CD4-positive, alpha-beta memory T cell (primary cell): ENCODE measurements at regions not wholly inside any gene's neighbourhood (a gene's known extent, or its start where the extent isn't known, plus 50 kb on each side); places are given as distances from the start of the nearest gene placed in this dataset.

Experiments
- CTCF ChIA-PET: fragments of 350-600 bp; sonication (Branson Sonifier 250); formaldehyde crosslinking; loops from one replicate; lab custom pipeline; 2021; ENCODE audit warnings: inconsistent platforms; ENCODE audit not compliant: partially characterized antibody; lab: Charles Lee
- POLR2A ChIA-PET: fragments of 350-600 bp; sonication (Branson Sonifier 250); formaldehyde crosslinking; loops from one replicate; lab custom pipeline; 2021; ENCODE audit not compliant: partially characterized antibody; lab: Charles Lee
- DNase-seq, 5 donors: peaks; one replicate each; pipeline versions ENCODE4 v3.0.0 to v3.0.0-alpha.2; 2020 to 2022; ENCODE audit warnings: mixed read lengths in 1 of 5
- H3K27ac ChIP-seq: one replicate; pipeline ENCODE4 v1.7.0; 2013; ENCODE audit warnings: low read depth, low read length
- H3K27me3 ChIP-seq: 2 replicates; pipeline ENCODE4 v1.7.0; 2013; ENCODE audit warnings: mild to moderate bottlenecking, low read length, moderate library complexity; ENCODE audit not compliant: insufficient read depth
- H3K36me3 ChIP-seq: 2 replicates; pipeline ENCODE4 v1.7.0; 2013; ENCODE audit warnings: mild to moderate bottlenecking, low read length, moderate library complexity; ENCODE audit not compliant: insufficient read depth
- H3K4me1 ChIP-seq: 2 replicates; pipeline ENCODE4 v1.7.0; 2013; ENCODE audit warnings: mild to moderate bottlenecking, low read length, moderate library complexity; ENCODE audit not compliant: insufficient read depth
- H3K4me3 ChIP-seq, 2 donors: one replicate each; pipeline ENCODE4 v1.7.0; 2013; ENCODE audit warnings: low read length in 2 of 2, mild to moderate bottlenecking in 1 of 2
- H3K9me3 ChIP-seq, 2 donors: one replicate each; pipeline ENCODE4 v1.7.0; 2013; ENCODE audit warnings: low read length in 2 of 2, control low read depth in 1 of 2; ENCODE audit not compliant: control insufficient read depth in 1 of 2
- H3K27ac Mint-ChIP-seq, 7 donors: one replicate each; pipeline ENCODE4 v1.8.0; 2020 to 2021; ENCODE audit warnings: mixed read lengths in 7 of 7, mild to moderate bottlenecking in 6 of 7, inconsistent platforms in 3 of 7, moderate library complexity in 3 of 7
- H3K27me3 Mint-ChIP-seq, 2 donors: one replicate each; pipeline ENCODE4 v1.8.0; 2020 to 2021; ENCODE audit warnings: mixed read lengths in 2 of 2
- H3K36me3 Mint-ChIP-seq, 2 donors: one replicate each; pipeline ENCODE4 v1.8.0; 2020 to 2021; ENCODE audit warnings: mixed read lengths in 2 of 2, inconsistent platforms in 1 of 2, mild to moderate bottlenecking in 1 of 2
- H3K4me1 Mint-ChIP-seq, 4 donors: one replicate each; pipeline ENCODE4 v1.8.0; 2020 to 2021; ENCODE audit warnings: mixed read lengths in 4 of 4, mild to moderate bottlenecking in 1 of 4
- H3K4me3 Mint-ChIP-seq, 8 donors: one replicate each; pipeline ENCODE4 v1.8.0; 2020 to 2021; ENCODE audit warnings: mixed read lengths in 8 of 8, mild to moderate bottlenecking in 7 of 8, moderate library complexity in 6 of 8, inconsistent platforms in 3 of 8
- H3K9me3 Mint-ChIP-seq, 8 donors: one replicate each; pipeline ENCODE4 v1.8.0; 2020 to 2021; ENCODE audit warnings: mixed read lengths in 8 of 8, mild to moderate bottlenecking in 5 of 8, inconsistent platforms in 3 of 8, moderate library complexity in 1 of 8
- intact Hi-C: fragments of 100-400 bp; cut with micrococcal nuclease; formaldehyde crosslinking; loops from one replicate; pipeline ENCODE4 v1.15.1; 2023

GRCh38 chr22:42330170-42330569 lies 59.7 kb upstream of the TCF20 start:
- Mint-ChIP-seq H3K36me3 (no peaks in the 10 kb centered on the region), H3K27ac (peak overlapping the region in 3 of 7 donors; percentile 0 to 85 (median 4)), H3K27me3 (no peaks in the 10 kb centered on the region), H3K4me1 (peaks cover 23 to 56% (median 46%) of the 10 kb centered on the region in 4 donors), H3K9me3 (no peaks in the 10 kb centered on the region), H3K4me3 (no peak overlapping the region)
- no peaks in the 10 kb centered on the region for H3K36me3 ChIP-seq
- no peak overlapping the region for H3K27ac ChIP-seq
- CTCF ChIA-PET: no interaction called here
- POLR2A ChIA-PET: no interaction called here
- H3K9me3 ChIP-seq: no peaks in the 10 kb centered on the region
- H3K27me3 ChIP-seq: no peaks in the 10 kb centered on the region
- DNase-seq: no peak
- peaks cover 37% of the 10 kb centered on the region for H3K4me1 ChIP-seq
- no peak overlapping the region for H3K4me3 ChIP-seq
- intact Hi-C loops: no loop called here

- intact Hi-C loops: no loop called here
- peaks cover 28 to 63% (median 52%) of the 10 kb centered on the region in 4 donors for H3K4me1 Mint-ChIP-seq
- H3K4me1 ChIP-seq: peaks cover 44% of the 10 kb centered on the region
These were observed 59.1 kb upstream of the TCF20 start for GRCh38 chr22:42329504-42329903.

GRCh38 chr22:42328784-42329145 lies 58.3 kb upstream of the TCF20 start:
- H3K36me3 ChIP-seq: no peaks in the 10 kb centered on the region
- intact Hi-C loops: no loop called here
- Mint-ChIP-seq H3K36me3 (no peaks in the 10 kb centered on the region), H3K4me3 (peak overlapping the region in 1 of 8 donors; percentile 51), H3K27me3 (no peaks in the 10 kb centered on the region), H3K4me1 (peaks cover 34 to 67% (median 56%) of the 10 kb centered on the region in 4 donors), H3K27ac (peak overlapping the region in 3 of 7 donors; percentile 5 to 37 (median 24)), H3K9me3 (peaks cover 0 to 2% (median 0%) of the 10 kb centered on the region in 8 donors)
- no peak overlapping the region for H3K4me3 ChIP-seq
- H3K27me3 ChIP-seq: no peaks in the 10 kb centered on the region
- H3K4me1 ChIP-seq: peaks cover 44% of the 10 kb centered on the region
- CTCF ChIA-PET: no interaction called here
- POLR2A ChIA-PET: no interaction called here
- DNase-seq: no peak
- no peaks in the 10 kb centered on the region for H3K9me3 ChIP-seq
- H3K27ac ChIP-seq: no peak overlapping the region

More at GRCh38 chr22:42329504-42329903, 59.1 kb upstream of the TCF20 start:
- H3K9me3 Mint-ChIP-seq: no peaks in the 10 kb centered on the region
- no peak overlapping the region for H3K4me3 ChIP-seq
- DNase-seq: no peak
- H3K36me3 Mint-ChIP-seq: no peaks in the 10 kb centered on the region
- H3K36me3 ChIP-seq: no peaks in the 10 kb centered on the region
- no peak overlapping the region for H3K27ac ChIP-seq
- peak overlapping the region in 2 of 7 donors; percentile 47 to 65 for H3K27ac Mint-ChIP-seq
- H3K27me3 ChIP-seq: no peaks in the 10 kb centered on the region
- ChIA-PET POLR2A (no interaction called here), CTCF (no interaction called here)
- H3K4me3 Mint-ChIP-seq: no peak overlapping the region
- no peaks in the 10 kb centered on the region for H3K9me3 ChIP-seq
- no peaks in the 10 kb centered on the region for H3K27me3 Mint-ChIP-seq

GRCh38 chr22:42328130-42328783 lies 57.8 kb upstream of the TCF20 start:
- POLR2A ChIA-PET: interaction anchor here (1.1 kb wide), 1 partner anchor 116 kb away, joined by 4 read pairs; no protein-coding TSS in a partner anchor
- intact Hi-C loops: no loop called here
- Mint-ChIP-seq H3K36me3 (no peaks in the 10 kb centered on the region), H3K9me3 (peaks cover 0 to 2% (median 0%) of the 10 kb centered on the region in 8 donors), H3K27me3 (no peaks in the 10 kb centered on the region), H3K4me1 (peaks cover 34 to 71% (median 56%) of the 10 kb centered on the region in 4 donors), H3K4me3 (peak overlapping the region in 6 of 8 donors; percentile 51 to 71 (median 60)), H3K27ac (peak overlapping the region in 6 of 7 donors; percentile 5 to 90 (median 58))
- Histone ChIP-seq H3K9me3 (no peaks in the 10 kb centered on the region), H3K27ac (no peak overlapping the region), H3K36me3 (no peaks in the 10 kb centered on the region), H3K4me1 (peaks cover 44% of the 10 kb centered on the region), H3K27me3 (no peaks in the 10 kb centered on the region), H3K4me3 (no peak overlapping the region)
- DNase-seq: no peak
- CTCF ChIA-PET: interaction anchor here (1.4 kb wide), 1 partner anchor 10 kb away, joined by 3 read pairs; no protein-coding TSS in a partner anchor

GRCh38 chr22:42327462-42328129 lies 57.1 kb upstream of the TCF20 start:
- intact Hi-C loops: no loop called here
- Mint-ChIP-seq H3K36me3 (no peaks in the 10 kb centered on the region), H3K9me3 (peaks cover 0 to 2% (median 0%) of the 10 kb centered on the region in 8 donors), H3K4me3 (peak overlapping the region in 6 of 8 donors; percentile 11 to 71 (median 54)), H3K27me3 (no peaks in the 10 kb centered on the region), H3K4me1 (peaks cover 34 to 72% (median 56%) of the 10 kb centered on the region in 4 donors), H3K27ac (peak overlapping the region in 5 of 7 donors; percentile 48 to 90 (median 57))
- H3K27ac ChIP-seq: no peak overlapping the region
- POLR2A ChIA-PET: interaction anchor here (0.5 to 1.1 kb wide), 3 partner anchors 11 to 116 kb away, joined by 3 to 4 read pairs (median 3); no protein-coding TSS in a partner anchor
- no peaks in the 10 kb centered on the region for H3K9me3 ChIP-seq
- CTCF ChIA-PET: interaction anchor here (1.2 to 1.4 kb wide), 3 partner anchors 9 to 117 kb away, joined by 3 to 4 read pairs (median 3); no protein-coding TSS in a partner anchor
- no peaks in the 10 kb centered on the region for H3K36me3 ChIP-seq
- H3K27me3 ChIP-seq: no peaks in the 10 kb centered on the region
- DNase-seq: no peak
- no peak overlapping the region for H3K4me3 ChIP-seq
- peaks cover 44% of the 10 kb centered on the region for H3K4me1 ChIP-seq

GRCh38 chr22:42326801-42327200 lies 56.3 kb upstream of the TCF20 start:
- intact Hi-C loops: no loop called here
- peaks cover 32 to 75% (median 54%) of the 10 kb centered on the region in 4 donors for H3K4me1 Mint-ChIP-seq
- POLR2A ChIA-PET: interaction anchor here (0.5 to 1.1 kb wide), 3 partner anchors 10 to 117 kb away, joined by 3 to 4 read pairs (median 3); no protein-coding TSS in a partner anchor

GRCh38 chr22:42326301-42326700 lies 55.8 kb upstream of the TCF20 start:
- no peaks in the 10 kb centered on the region for H3K27me3 Mint-ChIP-seq
- no peaks in the 10 kb centered on the region for H3K36me3 Mint-ChIP-seq

More at GRCh38 chr22:42326801-42327200, 56.3 kb upstream of the TCF20 start:
- Mint-ChIP-seq H3K27me3 (no peaks in the 10 kb centered on the region), H3K36me3 (no peaks in the 10 kb centered on the region), H3K9me3 (peaks cover 0 to 2% (median 0%) of the 10 kb centered on the region in 8 donors), H3K4me3 (no peak overlapping the region), H3K27ac (peak overlapping the region in 1 of 7 donors; percentile 12)
- no peaks in the 10 kb centered on the region for H3K27me3 ChIP-seq
- H3K27ac ChIP-seq: no peak overlapping the region
- no peaks in the 10 kb centered on the region for H3K36me3 ChIP-seq
- peaks cover 44% of the 10 kb centered on the region for H3K4me1 ChIP-seq
- CTCF ChIA-PET: interaction anchor here (1.2 to 1.4 kb wide), 2 partner anchors 12 to 118 kb away, joined by 3 to 4 read pairs; no protein-coding TSS in a partner anchor
- DNase-seq: no peak
- no peak overlapping the region for H3K4me3 ChIP-seq
- no peaks in the 10 kb centered on the region for H3K9me3 ChIP-seq

More at GRCh38 chr22:42326301-42326700, 55.8 kb upstream of the TCF20 start:
- Mint-ChIP-seq H3K4me1 (peaks cover 29 to 70% (median 51%) of the 10 kb centered on the region in 4 donors), H3K4me3 (peak overlapping the region in 2 of 8 donors; percentile 17 to 21), H3K9me3 (peaks cover 0 to 2% (median 0%) of the 10 kb centered on the region in 8 donors), H3K27ac (peak overlapping the region in 2 of 7 donors; percentile 55 to 78)
- DNase-seq: no peak
- no peak overlapping the region for H3K27ac ChIP-seq
- no peaks in the 10 kb centered on the region for H3K9me3 ChIP-seq
- intact Hi-C loops: no loop called here
- no peak overlapping the region for H3K4me3 ChIP-seq
- peaks cover 44% of the 10 kb centered on the region for H3K4me1 ChIP-seq
- ChIA-PET CTCF (interaction anchor here (1.4 kb wide), 1 partner anchor 12 kb away, joined by 3 read pairs; no protein-coding TSS in a partner anchor), POLR2A (no interaction called here)
- H3K27me3 ChIP-seq: no peaks in the 10 kb centered on the region
- H3K36me3 ChIP-seq: no peaks in the 10 kb centered on the region
